ENCODE measurements at regions not wholly inside any gene's neighbourhood (a gene's known extent, or its start where the extent isn't known, plus 50 kb on each side); places are given as distances from the start of the nearest gene placed in this dataset.

DNA sequence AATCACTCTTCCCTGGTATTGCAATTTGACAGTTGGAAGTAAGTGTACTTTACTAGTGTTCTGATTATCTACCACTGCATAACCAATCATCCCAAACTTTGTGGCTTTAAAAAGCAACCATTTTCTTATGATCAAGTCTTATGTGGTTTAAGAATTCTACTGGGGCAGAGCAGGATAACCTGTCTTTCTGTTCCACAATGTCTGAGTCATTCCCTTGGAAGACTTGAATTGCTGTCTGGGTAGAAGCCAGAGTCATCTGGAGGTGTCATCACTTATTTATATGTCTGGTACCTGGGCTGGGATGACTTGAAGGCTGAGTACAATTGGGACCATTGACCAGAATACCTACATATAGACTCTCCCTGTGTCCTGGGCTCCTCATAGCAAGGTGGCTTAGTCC, 644.3 kb downstream of the HDGFL1 start:
- RAD21 ChIA-PET (ENCODE audit: low non-redundant PET in 1 of 2, low total read pairs in 2 of 2, uncharacterized antibody in 2 of 2, unreplicated experiment in 2 of 2), result no interaction called here
- Histone ChIP-seq H3K9me3 (ENCODE audit: control insufficient read depth in 1 of 2, insufficient read depth in 1 of 2, low read depth in 1 of 2, low read length in 2 of 2) (peaks cover 3 to 8% of the 10 kb centered on the region in 2 experiments; a peak in 1 of 4 replicates), H3K9me2 (ENCODE audit: insufficient read depth) (no peaks in the 10 kb centered on the region), H3K36me3 (ENCODE audit: control insufficient read depth in 1 of 2, insufficient read depth in 2 of 2, low read length in 2 of 2) (no peaks in the 10 kb centered on the region), H2AFZ (ENCODE audit: low read depth, low read length, poor library complexity, severe bottlenecking) (no peak overlapping the region), H3K4me1 (ENCODE audit: control insufficient read depth in 1 of 2, insufficient read depth in 2 of 2, low read length in 2 of 2) (no peaks in the 10 kb centered on the region), H3K27me3 (ENCODE audit: insufficient read depth, low read length) (no peaks in the 10 kb centered on the region), H3K4me3 (replicated peaks in 1 of 2; ENCODE audit: low read depth in 1 of 2, low read length in 2 of 2) (no peak overlapping the region), H3K79me2 (ENCODE audit: insufficient read depth, low read length) (no peaks in the 10 kb centered on the region), H3K27ac (ENCODE audit: low read depth, low read length) (no peak overlapping the region), H4K20me1 (ENCODE audit: insufficient read depth) (no peaks in the 10 kb centered on the region), H3K4me2 (ENCODE audit: low read length) (no peak overlapping the region), H3K9ac (ENCODE audit: low read length) (no peak overlapping the region)
- POLR2A ChIA-PET, result no interaction called here
- TF ChIP-seq YY1 (IDR thresholded peaks at IDR 0.05; ENCODE audit: extremely low read depth, insufficient replicate concordance, low read depth, low read length), result no peak
- TF ChIP-seq EZH2 (IDR thresholded peaks at IDR 0.05), result no peak
- ATAC-seq, result no peak
- no TSS peak for BruUV-seq (replicated peaks)
- CTCF ChIA-PET, result no interaction called here
- intact Hi-C loops (cut with micrococcal nuclease), result no loop called here
- DNase-seq (ENCODE audit: low read depth, low spot score), result no peak

GRCh38 chr6:23218751-23219150, 649.4 kb downstream of the HDGFL1 start:
- Histone ChIP-seq H3K27ac (ENCODE audit: low read depth, low read length) (no peak overlapping the region), H3K36me3 (ENCODE audit: control insufficient read depth in 1 of 2, insufficient read depth in 2 of 2, low read length in 2 of 2) (no peaks in the 10 kb centered on the region), H3K27me3 (ENCODE audit: insufficient read depth, low read length) (no peaks in the 10 kb centered on the region), H3K9me2 (ENCODE audit: insufficient read depth) (no peaks in the 10 kb centered on the region), H3K4me1 (ENCODE audit: control insufficient read depth in 1 of 2, insufficient read depth in 2 of 2, low read length in 2 of 2) (no peaks in the 10 kb centered on the region), H3K9me3 (ENCODE audit: control insufficient read depth in 1 of 2, insufficient read depth in 1 of 2, low read depth in 1 of 2, low read length in 2 of 2) (peaks cover 0 to 6% of the 10 kb centered on the region in 2 experiments; a peak in 2 of 4 replicates), H3K79me2 (ENCODE audit: insufficient read depth, low read length) (no peaks in the 10 kb centered on the region), H2AFZ (ENCODE audit: low read depth, low read length, poor library complexity, severe bottlenecking) (no peak overlapping the region), H3K9ac (ENCODE audit: low read length) (no peak overlapping the region), H3K4me2 (ENCODE audit: low read length) (no peak overlapping the region), H4K20me1 (ENCODE audit: insufficient read depth) (no peaks in the 10 kb centered on the region), H3K4me3 (replicated peaks in 1 of 2; ENCODE audit: low read depth in 1 of 2, low read length in 2 of 2) (no peak overlapping the region)
- ATAC-seq (no peak), DNase-seq (ENCODE audit: low read depth, low spot score) (no peak)
- ChIA-PET CTCF (no interaction called here), RAD21 (ENCODE audit: low non-redundant PET in 1 of 2, low total read pairs in 2 of 2, uncharacterized antibody in 2 of 2, unreplicated experiment in 2 of 2) (no interaction called here), POLR2A (no interaction called here)
- TF ChIP-seq EZH2 (IDR thresholded peaks at IDR 0.05) (no peak), ATF3 (IDR thresholded peaks at IDR 0.05) (no peak), CEBPB (IDR thresholded peaks at IDR 0.05; ENCODE audit: low read depth) (no peak), CBX3 (IDR thresholded peaks at IDR 0.05; ENCODE audit: low read depth) (no peak), POLR2AphosphoS5 (IDR thresholded peaks at IDR 0.05; ENCODE audit: low read depth, low read length) (no peak), POLR2A (IDR thresholded peaks at IDR 0.05; ENCODE audit: borderline replicate concordance, extremely low read depth, insufficient read depth, insufficient read length) (no peak), REST (IDR thresholded peaks at IDR 0.05; ENCODE audit: low read depth) (no peak), SP1 (IDR thresholded peaks at IDR 0.05; ENCODE audit: low read depth) (no peak)
- TF ChIP-seq, protein P1, sequence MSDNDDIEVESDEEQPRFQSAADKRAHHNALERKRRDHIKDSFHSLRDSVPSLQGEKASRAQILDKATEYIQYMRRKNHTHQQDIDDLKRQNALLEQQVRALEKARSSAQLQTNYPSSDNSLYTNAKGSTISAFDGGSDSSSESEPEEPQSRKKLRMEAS (IDR thresholded peaks at IDR 0.05), result no peak
- intact Hi-C loops (cut with micrococcal nuclease), result no loop called here
- no TSS peak for BruUV-seq (replicated peaks)
